Gastroesophageal sphincter (tissue), 4 donors: ENCODE measurements at regions not wholly inside any gene's neighbourhood (a gene's known extent, or its start where the extent isn't known, plus 50 kb on each side); places are given as distances from the start of the nearest gene placed in this dataset.
A peak's percentile ranks its signal among the peaks of the same experiment; 100 is the strongest.
"Not testable (repeated sequence)": the region's sequence is repeated elsewhere in the genome, so short reads cannot be mapped to it uniquely, and the experiment has no call there.

Source experiments
- ATAC-seq: fragments of 150-250 bp; one replicate; pipeline ENCODE4 v1.9.1; 2016; ENCODE audit warnings: mild to moderate bottlenecking, moderate library complexity
- H3K27ac ChIP-seq, 4 donors: fragments of 200-600 bp; sonication (generic) in 3 of 4; 1 replicate in 3 of 4; 2 replicates in 1 of 4; pipeline ENCODE4 v1.5.1; 2016 to 2019
- H3K27me3 ChIP-seq: fragments of 200-600 bp; sonication (generic); one replicate; pipeline ENCODE4 v1.5.1; 2019
- H3K36me3 ChIP-seq, 2 donors: fragments of 200-600 bp; sonication (generic); one replicate each; pipeline ENCODE4 v1.5.1; 2019; ENCODE audit warnings: control low read depth in 1 of 2
- H3K4me1 ChIP-seq, 3 donors: fragments of 200-600 bp; sonication (generic); 1 replicate in 2 of 3; 2 replicates in 1 of 3; pipeline ENCODE4 v1.5.1; 2016 to 2019; ENCODE audit warnings: control low read depth in 2 of 3
- H3K4me3 ChIP-seq, 2 donors: fragments of 200-600 bp; sonication (generic); one replicate each; pipeline ENCODE4 v1.5.1; 2019; ENCODE audit warnings: mild to moderate bottlenecking in 1 of 2, moderate library complexity in 1 of 2
- H3K9me3 ChIP-seq, 3 donors: fragments of 200-600 bp; sonication (generic); one replicate each; pipeline ENCODE4 v1.5.1; 2017 to 2019; ENCODE audit warnings: control low read depth in 2 of 3
- CTCF ChIP-seq, 4 experiments: fragments of 200-600 bp in 2 of 4; fragments of 450-650 bp in 2 of 4; sonication (generic) in 1 of 4; IDR thresholded peaks; one replicate each; pipeline ENCODE4 v1.5.1; 2017 to 2019; ENCODE audit warnings: antibody characterized with exemption in 4 of 4, mild to moderate bottlenecking in 2 of 4, moderate library complexity in 2 of 4
- EP300 ChIP-seq: sonication (generic); formaldehyde crosslinking; IDR thresholded peaks from one replicate; pipeline ENCODE4 v1.6.1; 2017; ENCODE audit warnings: antibody characterized with exemption, mild to moderate bottlenecking
- POLR2A ChIP-seq, 2 donors: fragments of 450-650 bp; IDR thresholded peaks; one replicate each; pipeline ENCODE4 v1.6.1; 2017; ENCODE audit warnings: antibody characterized with exemption in 2 of 2, mild to moderate bottlenecking in 2 of 2, moderate library complexity in 1 of 2
- POLR2AphosphoS5 ChIP-seq: sonication (generic); formaldehyde crosslinking; IDR thresholded peaks from one replicate; pipeline ENCODE4 v1.6.1; 2017; ENCODE audit warnings: antibody characterized with exemption
- WGBS, 2 donors: methylation state at CpG; one replicate each; pipeline ENCODE4 v1.1.5; 2018; ENCODE audit warnings: low coverage in 1 of 2; 5-methylcytosine and 5-hydroxymethylcytosine counted together

- Histone ChIP-seq H3K4me1 (no peaks in the 10 kb centered on the region), H3K27me3 (no peaks in the 10 kb centered on the region), H3K4me3 (no peak overlapping the region), H3K36me3 (no peaks in the 10 kb centered on the region), H3K9me3 (no peaks in the 10 kb centered on the region), H3K27ac (no peak overlapping the region)
- TF ChIP-seq CTCF (IDR thresholded peaks at IDR 0.05), result no peak
- no peak for TF ChIP-seq POLR2AphosphoS5
- no peak for TF ChIP-seq EP300
- no peak for TF ChIP-seq POLR2A (IDR thresholded peaks at IDR 0.05)
- no peak for ATAC-seq
- 92 to 100% methylated on average over 2 of the region's 2 CpGs for WGBS, 2 donors
Observed at GRCh38 chr10:60591119-60591518, 187.2 kb upstream of the CDK1 start.

- no peaks in the 10 kb centered on the region for H3K36me3 ChIP-seq
- no peak overlapping the region for H3K27ac ChIP-seq
- WGBS, 2 donors, result 52 to 100% methylated on average over 1 to 2 of the region's 2 CpGs
- no peaks in the 10 kb centered on the region for H3K27me3 ChIP-seq
- ATAC-seq, result no peak
- no peaks in the 10 kb centered on the region for H3K4me1 ChIP-seq
- H3K4me3 ChIP-seq, result no peak overlapping the region
- TF ChIP-seq POLR2A (IDR thresholded peaks at IDR 0.05), result no peak
- no peak for TF ChIP-seq POLR2AphosphoS5
- no peak for TF ChIP-seq CTCF (IDR thresholded peaks at IDR 0.05)
- no peak for TF ChIP-seq EP300
- no peaks in the 10 kb centered on the region for H3K9me3 ChIP-seq
Observed at GRCh38 chr10:60589376-60589775, 188.9 kb upstream of the CDK1 start.

- not testable (repeated sequence) for H3K9me3 ChIP-seq, H3K27me3 ChIP-seq, H3K4me3 ChIP-seq, ATAC-seq, H3K4me1 ChIP-seq, H3K27ac ChIP-seq, H3K36me3 ChIP-seq
- 100% methylated on average over 1 of the region's 2 CpGs; no CpG with 5 or more reads in 1 of the 2 donors for WGBS, 2 donors
Observed at GRCh38 chr10:60581782-60582181, 192.1 kb upstream of the ANK3 start.

GRCh38 chr10:60578217-60578616 is 188.5 kb upstream of the ANK3 start:
- ATAC-seq, result no peak
- Histone ChIP-seq H3K27ac (no peak overlapping the region), H3K4me3 (no peak overlapping the region), H3K27me3 (no peaks in the 10 kb centered on the region), H3K9me3 (no peaks in the 10 kb centered on the region), H3K4me1 (peaks cover 0 to 17% (median 0%) of the 10 kb centered on the region in 3 donors), H3K36me3 (no peaks in the 10 kb centered on the region)
- no peak for TF ChIP-seq POLR2AphosphoS5
- no peak for TF ChIP-seq POLR2A (IDR thresholded peaks at IDR 0.05)
- TF ChIP-seq EP300, result no peak
- no peak for TF ChIP-seq CTCF (IDR thresholded peaks at IDR 0.05)

- Histone ChIP-seq H3K27ac (peak overlapping the region in 2 of 4 donors; percentile 6 to 34), H3K4me3 (peak overlapping the region in 1 of 2 donors; percentile 14), H3K36me3 (no peaks in the 10 kb centered on the region), H3K4me1 (peaks cover 0 to 31% (median 0%) of the 10 kb centered on the region in 3 donors), H3K9me3 (no peaks in the 10 kb centered on the region), H3K27me3 (no peaks in the 10 kb centered on the region)
- TF ChIP-seq EP300 (no peak), POLR2A (IDR thresholded peaks at IDR 0.05) (no peak), POLR2AphosphoS5 (no peak), CTCF (IDR thresholded peaks at IDR 0.05) (no peak)
- no peak for ATAC-seq
- 23 to 28% methylated on average over 5 to 6 of the region's 6 CpGs for WGBS, 2 donors
Observed at GRCh38 chr10:60576130-60577069, 186.7 kb upstream of the ANK3 start.
